Ascending aorta (tissue), 2 donors: ENCODE measurements at regions not wholly inside any gene's neighbourhood (a gene's known extent, or its start where the extent isn't known, plus 50 kb on each side); places are given as distances from the start of the nearest gene placed in this dataset.

Experiments used
- DNase-seq, 2 donors: peaks; one replicate each; pipeline ENCODE4 v3.0.0-alpha.2; 2019; ENCODE audit warnings: low spot score in 2 of 2
- H3K27ac ChIP-seq, 2 donors: fragments of 200-600 bp; sonication (generic); one replicate each; pipeline ENCODE4 v1.5.1; 2016 to 2017; ENCODE audit warnings: mild to moderate bottlenecking in 1 of 2
- H3K27me3 ChIP-seq: fragments of 200-600 bp; sonication (generic); one replicate; pipeline ENCODE4 v1.5.1; 2017
- H3K36me3 ChIP-seq, 2 donors: fragments of 200-600 bp; sonication (generic); one replicate each; pipeline ENCODE4 v1.5.1; 2016
- H3K4me1 ChIP-seq, 2 donors: fragments of 200-600 bp; sonication (generic); one replicate each; pipeline ENCODE4 v1.5.1; 2016 to 2017; ENCODE audit warnings: mild to moderate bottlenecking in 1 of 2
- H3K4me3 ChIP-seq, 2 donors: fragments of 200-600 bp; sonication (generic); one replicate each; pipeline ENCODE4 v1.5.1; 2016 to 2017; ENCODE audit warnings: mild to moderate bottlenecking in 1 of 2
- H3K9me3 ChIP-seq, 2 donors: fragments of 200-600 bp; sonication (generic); one replicate each; pipeline ENCODE4 v1.5.1; 2016
- CTCF ChIP-seq, 3 experiments: fragments of 200-600 bp in 2 of 3; fragments of 450-650 bp in 1 of 3; sonication (generic) in 2 of 3; IDR thresholded peaks; one replicate each; pipeline ENCODE4 v1.5.1; 2016 to 2019; ENCODE audit warnings: antibody characterized with exemption in 3 of 3, mild to moderate bottlenecking in 1 of 3, moderate library complexity in 1 of 3
- intact Hi-C: fragments of 100-400 bp; cut with DNase I; formaldehyde crosslinking; loops from one replicate; pipeline ENCODE4 v1.15.1; 2023

GRCh38 chr18:5768454-5768853 is 126.9 kb downstream of the TMEM200C start:
- no peak for DNase-seq
- intact Hi-C loops = no loop called here
- no peak for TF ChIP-seq CTCF (IDR thresholded peaks at IDR 0.05)
- Histone ChIP-seq H3K4me3 (no peak overlapping the region), H3K27me3 (no peaks in the 10 kb centered on the region), H3K27ac (no peak overlapping the region), H3K9me3 (no peaks in the 10 kb centered on the region), H3K36me3 (no peaks in the 10 kb centered on the region), H3K4me1 (no peaks in the 10 kb centered on the region)

- TF ChIP-seq CTCF (IDR thresholded peaks at IDR 0.05) = no peak
- Histone ChIP-seq H3K27ac (no peak overlapping the region), H3K9me3 (no peaks in the 10 kb centered on the region), H3K4me1 (no peaks in the 10 kb centered on the region), H3K36me3 (no peaks in the 10 kb centered on the region), H3K4me3 (no peak overlapping the region), H3K27me3 (no peaks in the 10 kb centered on the region)
- intact Hi-C loops = no loop called here
- DNase-seq = no peak
These were observed 136.1 kb downstream of the TMEM200C start for GRCh38 chr18:5759194-5759593.

DNA sequence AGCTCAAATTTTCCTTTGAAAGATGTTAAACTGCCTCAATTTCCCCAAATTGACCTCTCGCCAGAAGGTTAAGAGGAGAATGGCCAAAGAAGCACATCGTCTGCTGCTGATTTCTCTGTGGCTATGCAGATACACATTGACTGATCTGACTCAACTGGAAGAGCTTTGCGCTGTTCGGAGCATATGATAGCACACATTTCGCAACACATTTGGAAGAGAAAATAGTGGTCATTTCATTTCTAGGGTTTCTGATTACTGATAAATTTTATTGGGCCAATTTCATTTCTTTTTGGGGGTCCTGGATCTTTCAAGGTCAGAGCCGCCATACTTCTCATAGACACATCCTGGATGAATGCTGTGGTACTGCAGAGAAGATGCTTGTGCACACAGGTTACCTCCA is 138.5 kb downstream of the TMEM200C start:
- intact Hi-C loops = no loop called here

GRCh38 chr18:5747678-5748077 is 147.6 kb downstream of the TMEM200C start:
- DNase-seq = no peak
- TF ChIP-seq CTCF (IDR thresholded peaks at IDR 0.05) = no peak
- Histone ChIP-seq H3K9me3 (no peaks in the 10 kb centered on the region), H3K4me1 (no peaks in the 10 kb centered on the region), H3K36me3 (no peaks in the 10 kb centered on the region), H3K27ac (no peak overlapping the region), H3K27me3 (no peaks in the 10 kb centered on the region), H3K4me3 (no peak overlapping the region)
- intact Hi-C loops = no loop called here

More for the DNA sequence above, 138.5 kb downstream of the TMEM200C start:
- TF ChIP-seq CTCF (IDR thresholded peaks at IDR 0.05) = no peak
- Histone ChIP-seq H3K4me1 (no peaks in the 10 kb centered on the region), H3K27ac (no peak overlapping the region), H3K36me3 (no peaks in the 10 kb centered on the region), H3K4me3 (no peak overlapping the region), H3K27me3 (no peaks in the 10 kb centered on the region), H3K9me3 (no peaks in the 10 kb centered on the region)
- no peak for DNase-seq

DNA sequence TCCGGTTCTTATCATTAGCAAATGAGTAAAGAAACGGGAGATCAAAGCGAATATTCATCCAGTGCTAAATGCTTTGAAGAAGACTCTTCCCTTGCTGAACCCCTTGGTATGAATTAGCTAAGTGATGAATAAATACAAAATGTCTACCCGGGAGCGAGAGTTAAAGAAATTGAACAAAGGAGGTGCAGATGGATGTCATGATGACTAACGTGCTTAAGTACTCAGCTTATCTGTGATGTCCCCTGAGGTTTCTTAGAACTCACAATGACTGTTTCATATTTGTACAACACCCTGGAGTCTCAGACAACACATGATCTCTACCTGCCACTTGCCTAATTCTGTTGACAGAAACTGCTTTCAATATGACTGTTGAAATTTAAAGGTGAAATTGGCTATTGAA is 148.5 kb downstream of the TMEM200C start:
- H3K36me3 ChIP-seq = no peaks in the 10 kb centered on the region
- intact Hi-C loops = no loop called here
- no peak overlapping the region for H3K4me3 ChIP-seq
- no peak for DNase-seq
- TF ChIP-seq CTCF (IDR thresholded peaks at IDR 0.05) = no peak
- no peaks in the 10 kb centered on the region for H3K4me1 ChIP-seq
- H3K27me3 ChIP-seq = no peaks in the 10 kb centered on the region
- no peaks in the 10 kb centered on the region for H3K9me3 ChIP-seq
- no peak overlapping the region for H3K27ac ChIP-seq

- H3K27me3 ChIP-seq = no peaks in the 10 kb centered on the region
- H3K9me3 ChIP-seq = no peaks in the 10 kb centered on the region
- intact Hi-C loops = no loop called here
- no peak for TF ChIP-seq CTCF (IDR thresholded peaks at IDR 0.05)
- DNase-seq = no peak
- no peaks in the 10 kb centered on the region for H3K4me1 ChIP-seq
- H3K4me3 ChIP-seq = no peak overlapping the region
- H3K27ac ChIP-seq = no peak overlapping the region
- no peaks in the 10 kb centered on the region for H3K36me3 ChIP-seq
These were observed 150.7 kb downstream of the TMEM200C start for GRCh38 chr18:5744659-5745058.
